IMR-90 (cell line): ENCODE measurements at regions not wholly inside any gene's neighbourhood (a gene's known extent, or its start where the extent isn't known, plus 50 kb on each side); places are given as distances from the start of the nearest gene placed in this dataset.

Source experiments
- ATAC-seq: fragments of 200-7000 bp; cut with Tn5 transposase; 2 replicates; pipeline ENCODE4 v1.9.1; 2020; ENCODE audit warnings: low read depth, mild to moderate bottlenecking, moderate library complexity
- BruUV-seq: library from RNA; stranded (reverse); fragments of 400-500 nt; replicated peaks from 2 replicates; lab custom pipeline; 2021; lab: Mats Ljungman, UMichigan
- CTCF ChIA-PET: fragments of 300-600 bp; formaldehyde crosslinking; extraction: SDS; loops from one replicate; lab custom pipeline; 2021; ENCODE audit warnings: antibody characterized with exemption; lab: Yijun Ruan, JAX
- POLR2A ChIA-PET: fragments of 300-600 bp; sonication (Branson Sonifier 250); formaldehyde crosslinking; loops from one replicate; lab custom pipeline; 2022; ENCODE audit warnings: antibody characterized with exemption; ENCODE audit not compliant: unreplicated experiment; lab: Charles Lee
- DNase-seq: peaks from one replicate; pipeline ENCODE4 v3.0.0; 2013
- H2AFZ ChIP-seq: replicated peaks from 2 replicates; pipeline ENCODE3; 2013; ENCODE audit warnings: low read length, mild to moderate bottlenecking; ENCODE audit not compliant: poor library complexity
- H2AK5ac ChIP-seq: 2 replicates; pipeline ENCODE4 v1.6.1; 2013; ENCODE audit warnings: low read depth, low read length, inconsistent platforms
- H2AK9ac ChIP-seq: replicated peaks from 2 replicates; pipeline ENCODE3; 2013; ENCODE audit warnings: mild to moderate bottlenecking, low read depth, low read length, moderate library complexity; ENCODE audit not compliant: poor library complexity
- H2BK120ac ChIP-seq: 2 replicates; pipeline ENCODE4 v1.6.1; 2013; ENCODE audit warnings: low read depth, low read length, inconsistent platforms
- H2BK15ac ChIP-seq: 3 replicates; pipeline ENCODE4 v1.6.1; 2013; ENCODE audit warnings: low read depth, low read length, inconsistent platforms
- H2BK20ac ChIP-seq: 2 replicates; pipeline ENCODE4 v1.6.1; 2013; ENCODE audit warnings: low read depth, mild to moderate bottlenecking, inconsistent platforms, low read length, moderate library complexity
- H2BK5ac ChIP-seq: 2 replicates; pipeline ENCODE4 v1.6.1; 2013; ENCODE audit warnings: mild to moderate bottlenecking, low read depth, low read length, inconsistent platforms; ENCODE audit not compliant: poor library complexity, severe bottlenecking
- H3K14ac ChIP-seq: replicated peaks from 2 replicates; pipeline ENCODE4 v1.6.1; 2013; ENCODE audit warnings: low read depth, low read length, inconsistent platforms
- H3K18ac ChIP-seq: 2 replicates; pipeline ENCODE4 v1.6.1; 2013; ENCODE audit warnings: low read depth, low read length, control low read depth
- H3K23ac ChIP-seq: 2 replicates; pipeline ENCODE4 v1.6.1; 2013; ENCODE audit warnings: low read depth, low read length, inconsistent platforms
- H3K27ac ChIP-seq: 2 replicates; pipeline ENCODE4 v1.5.1; 2013; ENCODE audit warnings: mild to moderate bottlenecking, control low read depth, low read length; ENCODE audit not compliant: insufficient read depth
- H3K27me3 ChIP-seq: 2 replicates; pipeline ENCODE4 v1.6.1; 2013; ENCODE audit warnings: low read length; ENCODE audit not compliant: control insufficient read depth, insufficient read depth
- H3K36me3 ChIP-seq: 2 replicates; pipeline ENCODE4 v1.6.1; 2013; ENCODE audit warnings: low read length, mixed read lengths; ENCODE audit not compliant: control insufficient read depth, insufficient read depth
- H3K4ac ChIP-seq: 2 replicates; pipeline ENCODE4 v1.6.1; 2013; ENCODE audit warnings: low read depth, low read length, inconsistent platforms
- H3K4me1 ChIP-seq: 2 replicates; pipeline ENCODE4 v1.6.1; 2013; ENCODE audit warnings: low read length, mixed read lengths; ENCODE audit not compliant: control insufficient read depth, insufficient read depth
- H3K4me2 ChIP-seq: 2 replicates; pipeline ENCODE4 v1.6.1; 2013; ENCODE audit warnings: low read depth, mild to moderate bottlenecking, control low read depth, low read length, moderate library complexity
- H3K4me3 ChIP-seq: 2 replicates; pipeline ENCODE4 v1.5.1; 2013; ENCODE audit warnings: low read depth, mild to moderate bottlenecking, control low read depth, low read length, moderate library complexity; ENCODE audit not compliant: insufficient read depth
- H3K56ac ChIP-seq: 2 replicates; pipeline ENCODE4 v1.6.1; 2013; ENCODE audit warnings: low read length, inconsistent platforms; ENCODE audit not compliant: insufficient read depth; ENCODE audit errors: extremely low read depth
- H3K79me1 ChIP-seq, 2 experiments: 2 replicates each; pipeline ENCODE4 v1.6.1; 2013; ENCODE audit warnings: low read length in 2 of 2, inconsistent platforms in 1 of 2, low read depth in 1 of 2
- H3K9ac ChIP-seq: 2 replicates; pipeline ENCODE4 v1.6.1; 2013; ENCODE audit warnings: low read depth, low read length, control low read depth
- H3K9me1 ChIP-seq: 2 replicates; pipeline ENCODE4 v1.6.1; 2013; ENCODE audit warnings: low read length, inconsistent platforms; ENCODE audit not compliant: insufficient read depth
- H3K9me3 ChIP-seq: 2 replicates; pipeline ENCODE4 v1.6.1; 2013; ENCODE audit warnings: low read length; ENCODE audit not compliant: control insufficient read depth, insufficient read depth
- H4K20me1 ChIP-seq: 2 replicates; pipeline ENCODE4 v1.6.1; 2013; ENCODE audit warnings: low read length, inconsistent platforms; ENCODE audit not compliant: insufficient read depth
- H4K5ac ChIP-seq: 2 replicates; pipeline ENCODE4 v1.6.1; 2013; ENCODE audit warnings: mild to moderate bottlenecking, low read depth, low read length, control low read depth
- H4K8ac ChIP-seq, 2 experiments: 2 replicates each; pipeline ENCODE4 v1.6.1; 2013; ENCODE audit warnings: low read depth in 2 of 2, low read length in 2 of 2, control low read depth in 1 of 2, inconsistent platforms in 1 of 2
- H4K91ac ChIP-seq: 2 replicates; pipeline ENCODE4 v1.6.1; 2013; ENCODE audit warnings: low read depth, low read length, inconsistent platforms; ENCODE audit not compliant: insufficient read depth
- BHLHE40 ChIP-seq: fragments of 150-350 bp; IDR thresholded peaks from 2 replicates; pipeline ENCODE4 v1.6.1; 2016; ENCODE audit warnings: mild to moderate bottlenecking, low read depth, low read length
- CEBPB ChIP-seq: IDR thresholded peaks from 2 replicates; pipeline ENCODE4 v1.6.1; 2012; ENCODE audit warnings: low read depth, low read length, improper control_type of control experiment
- CHD1 ChIP-seq: IDR thresholded peaks from 2 replicates; pipeline ENCODE4 v1.6.1; 2012; ENCODE audit warnings: low read depth, low read length, improper control_type of control experiment
- FOS ChIP-seq: fragments of 150-350 bp; IDR thresholded peaks from 2 replicates; pipeline ENCODE4 v1.6.1; 2016; ENCODE audit warnings: low read depth, low read length
- MAFK ChIP-seq: IDR thresholded peaks from 2 replicates; pipeline ENCODE4 v1.6.1; 2012; ENCODE audit warnings: low read depth, low read length, improper control_type of control experiment
- MAZ ChIP-seq: IDR thresholded peaks from 2 replicates; pipeline ENCODE4 v1.6.1; 2012; ENCODE audit warnings: low read depth, mild to moderate bottlenecking, low read length, improper control_type of control experiment, moderate library complexity, borderline replicate concordance
- MXI1 ChIP-seq: IDR thresholded peaks from 2 replicates; pipeline ENCODE4 v1.6.1; 2012; ENCODE audit warnings: low read depth, mild to moderate bottlenecking, low read length, moderate library complexity, borderline replicate concordance
- NFE2L2 ChIP-seq: fragments of 150-350 bp; IDR thresholded peaks from 2 replicates; pipeline ENCODE4 v1.6.1; 2016; ENCODE audit warnings: low read depth, mild to moderate bottlenecking, low read length
- POLR2A ChIP-seq: IDR thresholded peaks from 2 replicates; pipeline ENCODE4 v1.6.1; 2012; ENCODE audit warnings: mild to moderate bottlenecking, low read depth, low read length
- RAD21 ChIP-seq: IDR thresholded peaks from 2 replicates; pipeline ENCODE4 v1.6.1; 2012; ENCODE audit warnings: low read length, improper control_type of control experiment
- RCOR1 ChIP-seq: IDR thresholded peaks from 2 replicates; pipeline ENCODE4 v1.6.1; 2012; ENCODE audit warnings: mild to moderate bottlenecking, low read length, improper control_type of control experiment; ENCODE audit not compliant: insufficient replicate concordance
- RFX5 ChIP-seq: IDR thresholded peaks from 2 replicates; pipeline ENCODE4 v1.8.0; 2012; ENCODE audit warnings: low read depth, mild to moderate bottlenecking, low read length, moderate library complexity
- SMC3 ChIP-seq: fragments of 150-350 bp; IDR thresholded peaks from 2 replicates; pipeline ENCODE4 v1.6.1; 2016; ENCODE audit warnings: low read depth, mild to moderate bottlenecking, antibody characterized with exemption, low read length, moderate library complexity
- WGBS, 2 experiments: methylation state at CpG; one replicate each; pipeline versions ENCODE4 v1.1.5 to v1.1.7; 2013; ENCODE audit warnings: missing lambda C conversion rate in 2 of 2; ENCODE audit not compliant: insufficient read length in 1 of 2; ENCODE audit errors: extremely low coverage in 2 of 2; 5-methylcytosine and 5-hydroxymethylcytosine counted together
- dilution Hi-C: fragments of 300-500 bp; cut with HindIII; formaldehyde crosslinking; loops from one replicate; pipeline ENCODE4 v1.14.3; 2018; ENCODE audit warnings: low sequenced_read_pairs; ENCODE audit not compliant: unreplicated experiment
- in situ Hi-C: fragments of 300-500 bp; cut with MboI; formaldehyde crosslinking; loops from 3 replicates; pipeline ENCODE4 v1.14.3; 2019; ENCODE audit warnings: low sequenced_read_pairs, inconsistent platforms, mixed read lengths
- intact Hi-C: fragments of 100-400 bp; cut with micrococcal nuclease; formaldehyde crosslinking; loops from 2 replicates; pipeline ENCODE4 v1.10.0; 2022
- TF ChIP-seq, protein P1 (sequence below): conservative IDR thresholded peaks from 2 replicates; pipeline ENCODE4 v1.5.1; 2012; ENCODE audit warnings: mild to moderate bottlenecking, low read depth, low read length, improper control_type of control experiment
- TF ChIP-seq, protein P2 (sequence below): fragments of 150-350 bp; IDR thresholded peaks from 2 replicates; pipeline ENCODE4 v1.6.1; 2017; ENCODE audit warnings: mild to moderate bottlenecking, antibody characterized with exemption, low read length, low read depth
- TF ChIP-seq, protein P3 (sequence below): fragments of 150-350 bp; IDR thresholded peaks from 2 replicates; pipeline ENCODE4 v1.6.1; 2016; ENCODE audit warnings: low read depth, mild to moderate bottlenecking, low read length, moderate library complexity, borderline replicate concordance

DNA sequence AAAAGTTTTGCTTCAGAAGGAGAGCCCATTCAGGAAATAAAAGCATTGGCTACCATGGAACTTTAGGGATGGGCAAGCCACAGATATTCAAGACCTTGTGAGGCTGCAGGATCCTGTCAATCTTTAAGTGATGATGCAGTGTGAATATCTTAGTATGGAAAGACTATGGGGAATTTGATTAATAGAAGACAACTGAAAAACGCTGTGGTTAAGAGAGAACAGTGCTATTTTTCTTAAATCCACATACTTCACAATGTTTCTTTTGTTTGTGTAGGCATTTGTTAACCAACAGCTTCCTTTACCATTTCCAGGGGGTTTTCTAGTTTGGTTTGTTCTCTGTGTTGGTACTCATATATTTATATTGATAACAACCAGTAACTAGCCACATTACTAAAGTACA, 90.3 kb downstream of the TMEM212 start:
- no peaks in the 10 kb centered on the region for H4K20me1 ChIP-seq
- no peak overlapping the region for H3K9ac ChIP-seq
- CTCF ChIA-PET: interaction anchor here (0.7 kb wide), 1 partner anchor 8 kb away, joined by 3 read pairs; no protein-coding TSS in a partner anchor
- no peak overlapping the region for H3K4me2 ChIP-seq
- no peak overlapping the region for H2AFZ ChIP-seq
- H2AK9ac ChIP-seq: no peak overlapping the region
- H3K9me1 ChIP-seq: no peaks in the 10 kb centered on the region
- H3K4me1 ChIP-seq: 0 out of 2 replicates have a peak, but pooled peaks cover 1% of the 10 kb centered on the region
- no peaks in the 10 kb centered on the region for H3K27me3 ChIP-seq
- BruUV-seq: no TSS peak
- TF ChIP-seq FOS: no peak
- no peak for TF ChIP-seq NFE2L2
- TF ChIP-seq SMC3: no peak
- TF ChIP-seq CHD1: no peak
- no peak for TF ChIP-seq MAFK
- TF ChIP-seq CEBPB: no peak
- no peak for TF ChIP-seq MAZ
- no peak for TF ChIP-seq BHLHE40
- no peak for TF ChIP-seq POLR2A
- TF ChIP-seq, protein P1, sequence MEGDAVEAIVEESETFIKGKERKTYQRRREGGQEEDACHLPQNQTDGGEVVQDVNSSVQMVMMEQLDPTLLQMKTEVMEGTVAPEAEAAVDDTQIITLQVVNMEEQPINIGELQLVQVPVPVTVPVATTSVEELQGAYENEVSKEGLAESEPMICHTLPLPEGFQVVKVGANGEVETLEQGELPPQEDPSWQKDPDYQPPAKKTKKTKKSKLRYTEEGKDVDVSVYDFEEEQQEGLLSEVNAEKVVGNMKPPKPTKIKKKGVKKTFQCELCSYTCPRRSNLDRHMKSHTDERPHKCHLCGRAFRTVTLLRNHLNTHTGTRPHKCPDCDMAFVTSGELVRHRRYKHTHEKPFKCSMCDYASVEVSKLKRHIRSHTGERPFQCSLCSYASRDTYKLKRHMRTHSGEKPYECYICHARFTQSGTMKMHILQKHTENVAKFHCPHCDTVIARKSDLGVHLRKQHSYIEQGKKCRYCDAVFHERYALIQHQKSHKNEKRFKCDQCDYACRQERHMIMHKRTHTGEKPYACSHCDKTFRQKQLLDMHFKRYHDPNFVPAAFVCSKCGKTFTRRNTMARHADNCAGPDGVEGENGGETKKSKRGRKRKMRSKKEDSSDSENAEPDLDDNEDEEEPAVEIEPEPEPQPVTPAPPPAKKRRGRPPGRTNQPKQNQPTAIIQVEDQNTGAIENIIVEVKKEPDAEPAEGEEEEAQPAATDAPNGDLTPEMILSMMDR: no peak
- TF ChIP-seq RFX5: no peak
- TF ChIP-seq, protein P2, sequence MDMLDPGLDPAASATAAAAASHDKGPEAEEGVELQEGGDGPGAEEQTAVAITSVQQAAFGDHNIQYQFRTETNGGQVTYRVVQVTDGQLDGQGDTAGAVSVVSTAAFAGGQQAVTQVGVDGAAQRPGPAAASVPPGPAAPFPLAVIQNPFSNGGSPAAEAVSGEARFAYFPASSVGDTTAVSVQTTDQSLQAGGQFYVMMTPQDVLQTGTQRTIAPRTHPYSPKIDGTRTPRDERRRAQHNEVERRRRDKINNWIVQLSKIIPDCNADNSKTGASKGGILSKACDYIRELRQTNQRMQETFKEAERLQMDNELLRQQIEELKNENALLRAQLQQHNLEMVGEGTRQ: no peak
- TF ChIP-seq RAD21: no peak
- TF ChIP-seq RCOR1: no peak
- no peak for TF ChIP-seq MXI1
- TF ChIP-seq, protein P3, sequence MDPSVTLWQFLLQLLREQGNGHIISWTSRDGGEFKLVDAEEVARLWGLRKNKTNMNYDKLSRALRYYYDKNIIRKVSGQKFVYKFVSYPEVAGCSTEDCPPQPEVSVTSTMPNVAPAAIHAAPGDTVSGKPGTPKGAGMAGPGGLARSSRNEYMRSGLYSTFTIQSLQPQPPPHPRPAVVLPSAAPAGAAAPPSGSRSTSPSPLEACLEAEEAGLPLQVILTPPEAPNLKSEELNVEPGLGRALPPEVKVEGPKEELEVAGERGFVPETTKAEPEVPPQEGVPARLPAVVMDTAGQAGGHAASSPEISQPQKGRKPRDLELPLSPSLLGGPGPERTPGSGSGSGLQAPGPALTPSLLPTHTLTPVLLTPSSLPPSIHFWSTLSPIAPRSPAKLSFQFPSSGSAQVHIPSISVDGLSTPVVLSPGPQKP: no peak
- no peak overlapping the region for H3K14ac ChIP-seq
- H2BK120ac ChIP-seq: no peak overlapping the region
- no peak overlapping the region for H2AK5ac ChIP-seq
- H3K56ac ChIP-seq: no peak overlapping the region
- H3K4ac ChIP-seq: no peak overlapping the region
- no peaks in the 10 kb centered on the region for H3K9me3 ChIP-seq
- H2BK20ac ChIP-seq: no peak overlapping the region
- H4K91ac ChIP-seq: no peak overlapping the region
- H2BK5ac ChIP-seq: no peak overlapping the region
- H3K4me3 ChIP-seq: no peak overlapping the region
- no peak overlapping the region for H3K18ac ChIP-seq
- no peak overlapping the region for H4K8ac ChIP-seq
- dilution Hi-C loops: no loop called here
- no peaks in the 10 kb centered on the region for H3K79me1 ChIP-seq
- WGBS, 2 experiments: no CpG with 5 or more reads among the region's 1 CpG
- H3K27ac ChIP-seq: no peak overlapping the region
- intact Hi-C loops: no loop called here
- H2BK15ac ChIP-seq: no peak overlapping the region
- in situ Hi-C loops: no loop called here
- no peaks in the 10 kb centered on the region for H3K36me3 ChIP-seq
- POLR2A ChIA-PET: no interaction called here
- H3K23ac ChIP-seq: no peak overlapping the region
- H4K5ac ChIP-seq: no peak overlapping the region
- ATAC-seq: no peak
- DNase-seq: no peak
